ENCODE measurements at regions not wholly inside any gene's neighbourhood (a gene's known extent, or its start where the extent isn't known, plus 50 kb on each side); places are given as distances from the start of the nearest gene placed in this dataset.

DNA sequence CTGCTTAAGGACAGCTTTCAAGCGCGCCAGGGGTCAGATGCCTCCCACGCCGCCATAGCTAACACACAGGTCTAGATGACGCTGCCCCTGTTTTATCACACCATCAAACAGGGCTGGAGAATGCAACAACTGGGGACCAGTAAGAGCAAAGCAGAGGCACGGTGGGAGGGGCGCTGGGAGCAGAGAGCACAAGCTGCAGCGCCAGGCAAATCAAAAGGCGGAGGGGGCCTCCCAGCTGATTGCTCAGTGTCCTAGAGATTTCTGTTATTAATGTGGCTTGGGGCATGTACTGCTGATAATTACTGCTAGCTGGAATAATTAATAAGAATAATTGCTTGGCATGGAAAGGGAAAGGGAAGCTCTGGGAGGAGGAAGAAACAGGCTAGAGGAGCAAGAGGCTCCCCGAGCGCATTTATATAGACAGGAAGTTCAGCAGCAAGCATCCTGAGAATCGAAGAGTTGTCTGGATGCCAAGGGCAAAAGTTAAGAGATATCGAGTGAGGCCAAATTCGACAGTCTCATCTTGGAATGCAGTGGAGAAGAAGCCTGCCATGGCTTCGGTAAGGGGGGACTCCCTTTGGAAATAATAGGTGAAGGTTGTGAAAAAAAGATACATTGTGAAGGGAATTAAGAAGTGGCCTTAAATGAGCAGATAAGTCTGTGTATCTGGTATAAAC lies 104.5 kb upstream of the ZNF521 start:
- Histone ChIP-seq H3K79me2 (ENCODE audit: control insufficient read depth, insufficient read depth, low read length) (no peaks in the 10 kb centered on the region), H3K9me3 (ENCODE audit: control insufficient read depth, low read depth, low read length) (no peaks in the 10 kb centered on the region), H3K36me3 (ENCODE audit: control insufficient read depth in 2 of 2, extremely low read depth in 1 of 2, insufficient read depth in 2 of 2, low read length in 2 of 2) (no peaks in the 10 kb centered on the region), H3K27me3 (ENCODE audit: control insufficient read depth, extremely low read depth, insufficient read depth, low read length) (no peaks in the 10 kb centered on the region), H4K20me1 (ENCODE audit: control insufficient read depth, extremely low read depth, insufficient read depth, low read length) (no peaks in the 10 kb centered on the region), H3K4me2 (ENCODE audit: control insufficient read depth, extremely low read depth, insufficient read depth, low read depth, low read length) (no peak overlapping the region), H3K4me1 (ENCODE audit: control insufficient read depth, extremely low read depth, insufficient read depth, low read length) (no peaks in the 10 kb centered on the region), H3K9ac (ENCODE audit: control insufficient read depth, extremely low read depth, insufficient read depth, low read length) (no peak overlapping the region), H2AFZ (ENCODE audit: control insufficient read depth, low read length) (no peak overlapping the region), H3K4me3 (ENCODE audit: control insufficient read depth in 2 of 3, extremely low read depth in 1 of 3, insufficient read depth in 2 of 3, low read depth in 1 of 3, low read length in 3 of 3) (no peak overlapping the region), H3K27ac (ENCODE audit: control insufficient read depth, insufficient read depth, low read length) (no peak overlapping the region), H3K9me1 (ENCODE audit: control insufficient read depth, extremely low read depth, insufficient read depth, low read length) (no peaks in the 10 kb centered on the region)
- no peak for FAIRE-seq
- DNase-seq (ENCODE audit: low read depth, low spot score): no peak
- TF ChIP-seq EZH2 (IDR thresholded peaks at IDR 0.05; ENCODE audit: low read length): no peak
- dilution Hi-C loops (cut with MboI; ENCODE audit: extremely low pct_ligation_motif_present, low sequenced_read_pairs): no loop called here

DNA sequence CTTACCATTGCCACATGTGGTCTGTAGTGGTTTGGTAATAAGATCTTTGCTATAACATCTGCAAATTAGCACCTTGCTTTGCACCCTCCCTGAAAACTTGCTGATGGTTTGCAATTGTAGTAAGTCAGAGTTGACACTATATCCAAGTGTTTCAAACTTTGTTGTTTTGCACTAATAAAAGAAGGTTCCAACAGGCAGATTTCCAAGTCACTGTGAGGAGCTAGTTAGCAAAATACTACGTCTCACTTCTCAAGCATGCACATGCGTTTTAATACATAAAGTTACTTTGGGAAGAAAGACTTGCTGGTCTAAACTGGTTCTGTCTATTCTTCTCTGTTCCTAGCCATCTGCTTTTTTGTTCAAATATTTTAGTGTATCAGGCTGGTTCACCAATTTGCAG lies 103.7 kb upstream of the ZNF521 start:
- Histone ChIP-seq H3K9me3 (ENCODE audit: control insufficient read depth, low read depth, low read length) (no peaks in the 10 kb centered on the region), H2AFZ (ENCODE audit: control insufficient read depth, low read length) (no peak overlapping the region), H3K9ac (ENCODE audit: control insufficient read depth, extremely low read depth, insufficient read depth, low read length) (no peak overlapping the region), H4K20me1 (ENCODE audit: control insufficient read depth, extremely low read depth, insufficient read depth, low read length) (no peaks in the 10 kb centered on the region), H3K27ac (ENCODE audit: control insufficient read depth, insufficient read depth, low read length) (no peak overlapping the region), H3K27me3 (ENCODE audit: control insufficient read depth, extremely low read depth, insufficient read depth, low read length) (no peaks in the 10 kb centered on the region), H3K4me2 (ENCODE audit: control insufficient read depth, extremely low read depth, insufficient read depth, low read depth, low read length) (no peak overlapping the region), H3K36me3 (ENCODE audit: control insufficient read depth in 2 of 2, extremely low read depth in 1 of 2, insufficient read depth in 2 of 2, low read length in 2 of 2) (no peaks in the 10 kb centered on the region), H3K9me1 (ENCODE audit: control insufficient read depth, extremely low read depth, insufficient read depth, low read length) (no peaks in the 10 kb centered on the region), H3K4me1 (ENCODE audit: control insufficient read depth, extremely low read depth, insufficient read depth, low read length) (no peaks in the 10 kb centered on the region), H3K4me3 (ENCODE audit: control insufficient read depth in 2 of 3, extremely low read depth in 1 of 3, insufficient read depth in 2 of 3, low read depth in 1 of 3, low read length in 3 of 3) (no peak overlapping the region), H3K79me2 (ENCODE audit: control insufficient read depth, insufficient read depth, low read length) (no peaks in the 10 kb centered on the region)
- FAIRE-seq (no peak), DNase-seq (ENCODE audit: low read depth, low spot score) (no peak)
- TF ChIP-seq EZH2 (IDR thresholded peaks at IDR 0.05; ENCODE audit: low read length) (no peak), CTCF (optimal IDR thresholded peaks at IDR 0.05 in 1 of 3, IDR thresholded peaks at IDR 0.05 in 1 of 3, conservative IDR thresholded peaks at IDR 0.05 in 1 of 3; ENCODE audit: extremely low read depth in 1 of 3, insufficient read depth in 2 of 3, low read length in 3 of 3) (no peak)
- dilution Hi-C loops (cut with MboI; ENCODE audit: extremely low pct_ligation_motif_present, low sequenced_read_pairs): no loop called here

GRCh38 chr18:25455159-25455558 lies 103.2 kb upstream of the ZNF521 start:
- Histone ChIP-seq H3K9ac (ENCODE audit: control insufficient read depth, extremely low read depth, insufficient read depth, low read length) (no peak overlapping the region), H3K9me3 (ENCODE audit: control insufficient read depth, low read depth, low read length) (no peaks in the 10 kb centered on the region), H3K4me1 (ENCODE audit: control insufficient read depth, extremely low read depth, insufficient read depth, low read length) (no peaks in the 10 kb centered on the region), H2AFZ (ENCODE audit: control insufficient read depth, low read length) (no peak overlapping the region), H3K4me3 (ENCODE audit: control insufficient read depth in 2 of 3, extremely low read depth in 1 of 3, insufficient read depth in 2 of 3, low read depth in 1 of 3, low read length in 3 of 3) (no peak overlapping the region), H3K36me3 (ENCODE audit: control insufficient read depth in 2 of 2, extremely low read depth in 1 of 2, insufficient read depth in 2 of 2, low read length in 2 of 2) (no peaks in the 10 kb centered on the region), H3K27me3 (ENCODE audit: control insufficient read depth, extremely low read depth, insufficient read depth, low read length) (no peaks in the 10 kb centered on the region), H3K79me2 (ENCODE audit: control insufficient read depth, insufficient read depth, low read length) (no peaks in the 10 kb centered on the region), H3K4me2 (ENCODE audit: control insufficient read depth, extremely low read depth, insufficient read depth, low read depth, low read length) (no peak overlapping the region), H3K9me1 (ENCODE audit: control insufficient read depth, extremely low read depth, insufficient read depth, low read length) (no peaks in the 10 kb centered on the region), H3K27ac (ENCODE audit: control insufficient read depth, insufficient read depth, low read length) (no peak overlapping the region), H4K20me1 (ENCODE audit: control insufficient read depth, extremely low read depth, insufficient read depth, low read length) (no peaks in the 10 kb centered on the region)
- dilution Hi-C loops (cut with MboI; ENCODE audit: extremely low pct_ligation_motif_present, low sequenced_read_pairs): no loop called here
- TF ChIP-seq EZH2 (IDR thresholded peaks at IDR 0.05; ENCODE audit: low read length) (no peak), CTCF (optimal IDR thresholded peaks at IDR 0.05 in 1 of 3, IDR thresholded peaks at IDR 0.05 in 1 of 3, conservative IDR thresholded peaks at IDR 0.05 in 1 of 3; ENCODE audit: extremely low read depth in 1 of 3, insufficient read depth in 2 of 3, low read length in 3 of 3) (no peak)
- no peak for FAIRE-seq
- DNase-seq (ENCODE audit: low read depth, low spot score): no peak

Measured in keratinocyte (primary cell).